H1 (cell line): ENCODE measurements at regions not wholly inside any gene's neighbourhood (a gene's known extent, or its start where the extent isn't known, plus 50 kb on each side); places are given as distances from the start of the nearest gene placed in this dataset.
"Not testable (repeated sequence)": the region's sequence is repeated elsewhere in the genome, so short reads cannot be mapped to it uniquely, and the experiment has no call there.

ENCODE experiments used
- CTCF ChIA-PET: fragments of 300-600 bp; sonication (Branson Sonifier 250); formaldehyde crosslinking; loops from one replicate; lab custom pipeline; 2021; ENCODE audit not compliant: partially characterized antibody; lab: Charles Lee
- POLR2A ChIA-PET: fragments of 300-600 bp; sonication (Branson Sonifier 250); formaldehyde crosslinking; loops from one replicate; lab custom pipeline; 2021; ENCODE audit warnings: inconsistent platforms; ENCODE audit not compliant: partially characterized antibody; lab: Charles Lee
- DNase-seq, 2 experiments: peaks; one replicate each; pipeline versions ENCODE4 v3.0.0 to v3.0.0-alpha.2; 2010 to 2022; ENCODE audit warnings: low spot score in 2 of 2, low read depth in 1 of 2, mixed read lengths in 1 of 2
- FAIRE-seq: peaks from 2 replicates; lab custom pipeline; 2011; peaks lifted over from hg19 to GRCh38; lab: Jason Lieb, UNC
- H2AFZ ChIP-seq: 2 replicates; pipeline ENCODE4 v1.8.1; 2012; ENCODE audit warnings: low read length, inconsistent platforms
- H2AK5ac ChIP-seq: 2 replicates; pipeline ENCODE4 v1.6.1; 2013; ENCODE audit warnings: low read depth, low read length
- H2BK120ac ChIP-seq: replicated peaks from 2 replicates; pipeline ENCODE3; 2013; ENCODE audit warnings: low read depth, low read length, inconsistent platforms
- H2BK12ac ChIP-seq: 2 replicates; pipeline ENCODE4 v1.6.1; 2013; ENCODE audit warnings: low read depth, low read length
- H2BK15ac ChIP-seq: 2 replicates; pipeline ENCODE4 v1.6.1; 2013; ENCODE audit warnings: low read length
- H2BK20ac ChIP-seq: 2 replicates; pipeline ENCODE4 v1.6.1; 2013; ENCODE audit warnings: low read length
- H2BK5ac ChIP-seq: 2 replicates; pipeline ENCODE4 v1.6.1; 2013; ENCODE audit warnings: low read depth, low read length
- H3K14ac ChIP-seq: 2 replicates; pipeline ENCODE4 v1.6.1; 2013; ENCODE audit warnings: inconsistent platforms; ENCODE audit not compliant: insufficient read length
- H3K18ac ChIP-seq: 2 replicates; pipeline ENCODE4 v1.6.1; 2013; ENCODE audit warnings: low read length; ENCODE audit errors: extremely low read depth
- H3K23ac ChIP-seq: 2 replicates; pipeline ENCODE4 v1.6.1; 2013; ENCODE audit warnings: inconsistent platforms; ENCODE audit not compliant: insufficient read length
- H3K23me2 ChIP-seq: 2 replicates; pipeline ENCODE4 v1.6.1; 2013; ENCODE audit warnings: low read depth, low read length
- H3K27ac ChIP-seq: 2 replicates; pipeline ENCODE4 v1.6.1; 2011; ENCODE audit warnings: low read depth, low read length, inconsistent platforms
- H3K27me3 ChIP-seq, 4 experiments: replicated peaks in 1 of 4; 1 replicate in 1 of 4; 2 replicates in 3 of 4; pipeline versions ENCODE4 v1.6.1 to v1.8.1; 2011 to 2013; ENCODE audit warnings: low read length in 3 of 4, mild to moderate bottlenecking in 3 of 4, inconsistent platforms in 2 of 4, mixed read lengths in 2 of 4, moderate library complexity in 1 of 4; ENCODE audit not compliant: control insufficient read depth in 3 of 4, insufficient read depth in 3 of 4; ENCODE audit errors: extremely low read depth in 1 of 4
- H3K36me3 ChIP-seq, 4 experiments: 2 replicates each; pipeline versions ENCODE4 v1.6.1 to v1.8.1; 2011 to 2013; ENCODE audit warnings: mild to moderate bottlenecking in 4 of 4, low read length in 3 of 4, moderate library complexity in 2 of 4, control low read depth in 1 of 4, inconsistent platforms in 1 of 4; ENCODE audit not compliant: insufficient read depth in 4 of 4, control insufficient read depth in 2 of 4
- H3K4ac ChIP-seq: replicated peaks from 2 replicates; pipeline ENCODE3; 2013; ENCODE audit warnings: low read length, low read depth, mixed read lengths, inconsistent platforms; ENCODE audit not compliant: insufficient read length
- H3K4me1 ChIP-seq, 4 experiments: replicated peaks in 1 of 4; 1 replicate in 1 of 4; 2 replicates in 3 of 4; pipeline versions ENCODE4 v1.6.1 to v1.8.1; 2011 to 2013; ENCODE audit warnings: low read length in 3 of 4, inconsistent platforms in 2 of 4, mixed read lengths in 1 of 4; ENCODE audit not compliant: insufficient read depth in 4 of 4, control insufficient read depth in 3 of 4
- H3K4me2 ChIP-seq, 2 experiments: 2 replicates each; pipeline versions ENCODE4 v1.6.1 to v1.8.1; 2011 to 2013; ENCODE audit warnings: low read depth in 2 of 2, low read length in 2 of 2, control low read depth in 1 of 2, inconsistent platforms in 1 of 2, mild to moderate bottlenecking in 1 of 2; ENCODE audit not compliant: insufficient read depth in 1 of 2
- H3K4me3 ChIP-seq, 4 experiments: fragments of 200-600, 300-600 bp in 1 of 4; sonication (generic), shearing (Covaris generic), sonication (Bioruptor Twin) in 1 of 4; 2 replicates each; pipeline versions ENCODE4 v1.5.1 to v1.8.1; 2011 to 2016; ENCODE audit warnings: low read length in 4 of 4, low read depth in 3 of 4, control low read depth in 2 of 4, inconsistent platforms in 2 of 4, mild to moderate bottlenecking in 2 of 4, mixed read lengths in 1 of 4, moderate library complexity in 1 of 4; ENCODE audit not compliant: insufficient read depth in 2 of 4; ENCODE audit errors: extremely low read depth in 1 of 4
- H3K56ac ChIP-seq: replicated peaks from 2 replicates; pipeline ENCODE3; 2013; ENCODE audit warnings: low read depth, mild to moderate bottlenecking, mixed read lengths, low read length, inconsistent platforms; ENCODE audit not compliant: insufficient read length
- H3K79me1 ChIP-seq: 2 replicates; pipeline ENCODE4 v1.6.1; 2013; ENCODE audit warnings: low read depth, low read length, control low read depth
- H3K79me2 ChIP-seq, 2 experiments: 2 replicates each; pipeline versions ENCODE4 v1.6.1 to v1.8.1; 2012 to 2013; ENCODE audit warnings: low read length in 2 of 2, mild to moderate bottlenecking in 2 of 2, inconsistent platforms in 1 of 2; ENCODE audit not compliant: insufficient read depth in 2 of 2, control insufficient read depth in 1 of 2
- H3K9ac ChIP-seq, 4 experiments: replicated peaks in 1 of 4; 1 replicate in 1 of 4; 2 replicates in 3 of 4; pipeline versions ENCODE4 v1.6.1 to v1.8.1; 2011 to 2013; ENCODE audit warnings: low read depth in 3 of 4, low read length in 3 of 4, control low read depth in 2 of 4, mild to moderate bottlenecking in 2 of 4, moderate library complexity in 2 of 4, inconsistent platforms in 1 of 4; ENCODE audit errors: extremely low read depth in 1 of 4
- H3K9me3 ChIP-seq, 2 experiments: 2 replicates each; pipeline versions ENCODE4 v1.6.1 to v1.8.1; 2012 to 2013; ENCODE audit warnings: mild to moderate bottlenecking in 2 of 2, moderate library complexity in 2 of 2, control low read depth in 1 of 2, inconsistent platforms in 1 of 2, low read depth in 1 of 2, low read length in 1 of 2, mixed read lengths in 1 of 2; ENCODE audit not compliant: insufficient read depth in 2 of 2
- H4K20me1 ChIP-seq, 2 experiments: replicated peaks in 1 of 2; 2 replicates each; pipeline versions ENCODE3 to v1.8.1; 2011 to 2013; ENCODE audit warnings: inconsistent platforms in 2 of 2, low read length in 2 of 2, mild to moderate bottlenecking in 1 of 2; ENCODE audit not compliant: insufficient read depth in 2 of 2, control insufficient read depth in 1 of 2
- H4K5ac ChIP-seq: 2 replicates; pipeline ENCODE4 v1.6.1; 2013; ENCODE audit warnings: low read length, low read depth, mixed read lengths, inconsistent platforms; ENCODE audit not compliant: insufficient read length
- H4K8ac ChIP-seq: 2 replicates; pipeline ENCODE4 v1.8.0; 2013; ENCODE audit warnings: mild to moderate bottlenecking, moderate library complexity, low read length, inconsistent platforms; ENCODE audit not compliant: insufficient read depth; ENCODE audit errors: extremely low read depth
- H4K91ac ChIP-seq: replicated peaks from 2 replicates; pipeline ENCODE3; 2013; ENCODE audit warnings: low read length, mixed read lengths, inconsistent platforms; ENCODE audit not compliant: insufficient read length
- PHF8 ChIP-seq: fragments of 200-600 bp; sonication (generic); conservative IDR thresholded peaks from 2 replicates; pipeline ENCODE4 v1.7.1; 2012; ENCODE audit warnings: low read depth, mild to moderate bottlenecking, inconsistent platforms, low read length, moderate library complexity
- WGBS, 2 experiments: shearing (Covaris generic) in 1 of 2; methylation state at CpG; one replicate each; pipeline versions ENCODE4 v1.1.6 to v1.1.7; 2013 to 2015; ENCODE audit warnings: low lambda C conversion rate in 2 of 2, mixed read lengths in 2 of 2, inconsistent platforms in 1 of 2, low coverage in 1 of 2, missing lambda C conversion rate in 1 of 2; ENCODE audit not compliant: insufficient replicate concordance in 2 of 2, insufficient coverage in 1 of 2, insufficient read length in 1 of 2; ENCODE audit errors: extremely low coverage in 1 of 2, missing lambda C conversion rate in 1 of 2; 5-methylcytosine and 5-hydroxymethylcytosine counted together

DNA sequence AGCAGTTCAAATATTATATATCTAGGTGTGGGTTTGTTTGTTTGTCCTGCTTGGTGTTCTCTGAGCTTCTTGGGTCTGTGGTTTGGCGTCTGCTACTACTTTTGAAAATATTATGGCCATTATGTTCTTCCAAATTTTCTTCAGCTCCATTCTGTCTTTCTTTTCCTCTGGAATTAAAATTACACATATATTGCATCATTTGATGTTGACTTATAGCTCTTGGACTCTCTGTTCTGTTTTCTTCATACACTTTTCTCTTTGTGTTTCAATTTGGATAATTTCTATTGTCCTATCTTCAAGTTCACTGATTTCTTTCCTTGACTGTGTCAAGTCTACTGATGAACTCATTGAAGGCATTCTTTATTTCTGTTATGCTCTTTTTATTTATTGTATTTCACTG, 65.2 kb upstream of the ZNF81 start (continued):
- TF ChIP-seq PHF8: no peak

GRCh38 chrX:47762826-47763225, 73.9 kb upstream of the ZNF81 start:
- H3K79me1 ChIP-seq, H2AK5ac ChIP-seq, H3K9ac ChIP-seq, H4K8ac ChIP-seq, POLR2A ChIA-PET, H2BK15ac ChIP-seq, H3K27ac ChIP-seq, H3K4me1 ChIP-seq, H3K56ac ChIP-seq, H3K14ac ChIP-seq, H3K23ac ChIP-seq, H4K91ac ChIP-seq, H2BK12ac ChIP-seq, H3K18ac ChIP-seq, FAIRE-seq, H3K79me2 ChIP-seq, DNase-seq, H3K23me2 ChIP-seq, H3K4me2 ChIP-seq, H4K5ac ChIP-seq, H3K9me3 ChIP-seq, H2BK120ac ChIP-seq, H2AFZ ChIP-seq, H3K4me3 ChIP-seq, H3K4ac ChIP-seq, H2BK20ac ChIP-seq, CTCF ChIA-PET, H3K27me3 ChIP-seq, H3K36me3 ChIP-seq, H2BK5ac ChIP-seq, H4K20me1 ChIP-seq: not testable (repeated sequence)
- WGBS, 2 experiments: 100% methylated on average over 1 of the region's 1 CpG; no CpG with 5 or more reads in 1 of the 2 experiments
